ENCODE measurements at regions not wholly inside any gene's neighbourhood (a gene's known extent, or its start where the extent isn't known, plus 50 kb on each side); places are given as distances from the start of the nearest gene placed in this dataset.
A peak's percentile ranks its signal among the peaks of the same experiment; 100 is the strongest.

DNA sequence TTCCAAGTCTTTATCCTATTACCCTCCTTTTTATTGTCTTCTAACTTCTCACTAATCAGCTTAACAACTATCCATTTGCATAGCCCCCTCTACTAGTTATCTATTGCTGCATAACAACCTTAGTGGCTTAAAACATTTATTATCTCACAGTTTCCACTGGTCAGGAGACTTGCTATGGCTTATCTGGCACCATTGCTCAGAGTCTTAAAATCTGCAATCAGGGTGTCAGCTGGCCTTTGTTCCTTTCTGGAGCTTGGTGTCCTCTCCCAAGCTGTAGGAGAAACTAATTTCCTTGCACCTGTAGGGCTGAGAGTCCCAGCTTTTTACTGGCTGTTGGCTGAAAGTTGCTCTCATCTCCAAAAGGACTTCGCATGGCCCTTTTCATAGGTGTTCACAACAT is 137.0 kb upstream of the SMIM31 start:
- 80% methylated on average over 1 of the region's 1 CpG for WGBS (ENCODE audit: insufficient coverage)
- no peak overlapping the region for H2AFZ ChIP-seq (ENCODE audit: insufficient read depth, low read depth, low read length, poor library complexity, severe bottlenecking)
- H3K36me3 ChIP-seq (replicated peaks in 1 of 2; ENCODE audit: control insufficient read depth in 1 of 2, insufficient read depth in 2 of 2, low read length in 2 of 2), result no peaks in the 10 kb centered on the region
- H3K4me2 ChIP-seq (replicated peaks; ENCODE audit: extremely low read depth, low read length, poor library complexity, severe bottlenecking), result no peak overlapping the region
- no peaks in the 10 kb centered on the region for H3K27me3 ChIP-seq (ENCODE audit: control insufficient read depth in 2 of 2, insufficient read depth in 2 of 2, low read length in 2 of 2)
- TF ChIP-seq, protein P1, sequence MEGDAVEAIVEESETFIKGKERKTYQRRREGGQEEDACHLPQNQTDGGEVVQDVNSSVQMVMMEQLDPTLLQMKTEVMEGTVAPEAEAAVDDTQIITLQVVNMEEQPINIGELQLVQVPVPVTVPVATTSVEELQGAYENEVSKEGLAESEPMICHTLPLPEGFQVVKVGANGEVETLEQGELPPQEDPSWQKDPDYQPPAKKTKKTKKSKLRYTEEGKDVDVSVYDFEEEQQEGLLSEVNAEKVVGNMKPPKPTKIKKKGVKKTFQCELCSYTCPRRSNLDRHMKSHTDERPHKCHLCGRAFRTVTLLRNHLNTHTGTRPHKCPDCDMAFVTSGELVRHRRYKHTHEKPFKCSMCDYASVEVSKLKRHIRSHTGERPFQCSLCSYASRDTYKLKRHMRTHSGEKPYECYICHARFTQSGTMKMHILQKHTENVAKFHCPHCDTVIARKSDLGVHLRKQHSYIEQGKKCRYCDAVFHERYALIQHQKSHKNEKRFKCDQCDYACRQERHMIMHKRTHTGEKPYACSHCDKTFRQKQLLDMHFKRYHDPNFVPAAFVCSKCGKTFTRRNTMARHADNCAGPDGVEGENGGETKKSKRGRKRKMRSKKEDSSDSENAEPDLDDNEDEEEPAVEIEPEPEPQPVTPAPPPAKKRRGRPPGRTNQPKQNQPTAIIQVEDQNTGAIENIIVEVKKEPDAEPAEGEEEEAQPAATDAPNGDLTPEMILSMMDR (IDR thresholded peaks at IDR 0.05), result no peak
- H3K4me1 ChIP-seq (ENCODE audit: control insufficient read depth in 1 of 2, insufficient read depth in 2 of 2, low read length in 2 of 2), result no peaks in the 10 kb centered on the region
- H3K4me1 Mint-ChIP-seq, result no peaks in the 10 kb centered on the region
- H3K27me3 Mint-ChIP-seq (ENCODE audit: low read depth in 3 of 3), result no peaks in the 10 kb centered on the region
- H3K79me2 ChIP-seq (ENCODE audit: insufficient read depth, low read length), result no peaks in the 10 kb centered on the region
- H3K9me3 ChIP-seq (replicated peaks in 1 of 2; ENCODE audit: control insufficient read depth in 1 of 2, insufficient read depth in 1 of 2, low read length in 2 of 2), result no peaks in the 10 kb centered on the region
- peak overlapping the region in 1 of 7 donors; percentile 33 for H3K27ac Mint-ChIP-seq
- no peak for DNase-seq
- H3K36me3 Mint-ChIP-seq, result no peaks in the 10 kb centered on the region
- peaks cover 0 to 3% (median under 1%) of the 10 kb centered on the region in 7 donors for H3K9me3 Mint-ChIP-seq
- H3K4me3 Mint-ChIP-seq, result no peak overlapping the region
- H3K27ac ChIP-seq (ENCODE audit: low read depth in 1 of 2, low read length in 2 of 2), result no peak overlapping the region
- H4K20me1 ChIP-seq (ENCODE audit: insufficient read depth, low read length), result no peaks in the 10 kb centered on the region
- no peak overlapping the region for H3K4me3 ChIP-seq (replicated peaks in 1 of 3; ENCODE audit: low read depth in 2 of 3, low read length in 3 of 3)
- intact Hi-C loops (cut with micrococcal nuclease), result no loop called here
- no peak overlapping the region for H3K9ac ChIP-seq (ENCODE audit: insufficient read depth, low read length, poor library complexity, severe bottlenecking)

DNA sequence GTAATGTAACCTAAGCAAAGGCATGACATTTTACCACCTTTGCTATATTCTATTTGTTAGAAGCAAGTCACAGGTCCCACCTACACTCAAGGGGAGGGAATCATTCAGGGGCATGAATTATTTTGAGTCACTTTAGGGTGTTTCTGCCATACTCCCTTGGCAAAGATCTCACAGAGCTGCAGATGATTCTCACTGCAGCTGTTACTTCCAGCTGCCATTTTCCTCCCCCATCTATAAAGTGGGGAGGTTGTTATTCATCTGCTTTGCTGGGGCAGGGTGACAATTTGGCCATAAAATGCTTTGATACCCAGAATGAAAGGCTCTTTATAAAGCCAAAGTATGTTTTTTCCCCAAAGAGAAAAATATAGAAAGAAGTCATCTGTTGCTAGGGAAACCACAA is 136.5 kb upstream of the SMIM31 start:
- H3K4me3 Mint-ChIP-seq, result no peak overlapping the region
- Histone ChIP-seq H3K9me3 (replicated peaks in 1 of 2; ENCODE audit: control insufficient read depth in 1 of 2, insufficient read depth in 1 of 2, low read length in 2 of 2) (no peaks in the 10 kb centered on the region), H3K4me3 (replicated peaks in 1 of 3; ENCODE audit: low read depth in 2 of 3, low read length in 3 of 3) (no peak overlapping the region), H3K4me1 (ENCODE audit: control insufficient read depth in 1 of 2, insufficient read depth in 2 of 2, low read length in 2 of 2) (no peaks in the 10 kb centered on the region), H3K27me3 (ENCODE audit: control insufficient read depth in 2 of 2, insufficient read depth in 2 of 2, low read length in 2 of 2) (no peaks in the 10 kb centered on the region), H3K9ac (ENCODE audit: insufficient read depth, low read length, poor library complexity, severe bottlenecking) (no peak overlapping the region), H3K27ac (ENCODE audit: low read depth in 1 of 2, low read length in 2 of 2) (no peak overlapping the region), H3K4me2 (replicated peaks; ENCODE audit: extremely low read depth, low read length, poor library complexity, severe bottlenecking) (no peak overlapping the region), H4K20me1 (ENCODE audit: insufficient read depth, low read length) (no peaks in the 10 kb centered on the region), H3K79me2 (ENCODE audit: insufficient read depth, low read length) (no peaks in the 10 kb centered on the region), H3K36me3 (replicated peaks in 1 of 2; ENCODE audit: control insufficient read depth in 1 of 2, insufficient read depth in 2 of 2, low read length in 2 of 2) (no peaks in the 10 kb centered on the region), H2AFZ (ENCODE audit: insufficient read depth, low read depth, low read length, poor library complexity, severe bottlenecking) (no peak overlapping the region)
- no peak overlapping the region for H3K27ac Mint-ChIP-seq
- H3K4me1 Mint-ChIP-seq, result no peaks in the 10 kb centered on the region
- H3K27me3 Mint-ChIP-seq (ENCODE audit: low read depth in 3 of 3), result no peaks in the 10 kb centered on the region
- peaks cover 0 to 3% (median 0%) of the 10 kb centered on the region in 7 donors for H3K9me3 Mint-ChIP-seq
- DNase-seq, result no peak
- TF ChIP-seq, protein P1 (IDR thresholded peaks at IDR 0.05), result no peak
- intact Hi-C loops (cut with micrococcal nuclease), result no loop called here
- H3K36me3 Mint-ChIP-seq, result no peaks in the 10 kb centered on the region

Data from CD14-positive monocyte (primary cell).